ENCODE measurements at regions not wholly inside any gene's neighbourhood (a gene's known extent, or its start where the extent isn't known, plus 50 kb on each side); places are given as distances from the start of the nearest gene placed in this dataset.

GRCh38 chr14:101189962-101190560 lies 286.5 kb upstream of the RTL1 start:
- H3K9ac ChIP-seq (ENCODE audit: low read length): no peak overlapping the region
- H3K4me3 ChIP-seq (ENCODE audit: low read length): no peak overlapping the region
- H3K36me3 ChIP-seq (replicated peaks; ENCODE audit: insufficient read depth, low read length): no peaks in the 10 kb centered on the region
- H3K4me2 ChIP-seq (ENCODE audit: low read depth, low read length): no peak overlapping the region
- TF ChIP-seq CTCF (IDR thresholded peaks at IDR 0.05; ENCODE audit: low read length) (no peak), EZH2 (optimal IDR thresholded peaks at IDR 0.05; ENCODE audit: low read depth, low read length) (no peak), EZH2phosphoT487 (IDR thresholded peaks at IDR 0.05; ENCODE audit: low read length) (no peak)
- H3K79me2 ChIP-seq (ENCODE audit: low read length): no peaks in the 10 kb centered on the region
- no peaks in the 10 kb centered on the region for H3K9me2 ChIP-seq (replicated peaks; ENCODE audit: insufficient read depth, low read length)
- no peak overlapping the region for H2AFZ ChIP-seq (ENCODE audit: low read length)
- H3K27ac ChIP-seq (ENCODE audit: low read length): no peak overlapping the region
- peaks cover 3% of the 10 kb centered on the region; the same call in 1 of the 2 replicates for H3K27me3 ChIP-seq (replicated peaks; ENCODE audit: insufficient read depth, low read length)
- H4K20me1 ChIP-seq (ENCODE audit: insufficient read depth, low read length): no peaks in the 10 kb centered on the region
- H3F3A ChIP-seq (ENCODE audit: insufficient read depth, low read length): no peaks in the 10 kb centered on the region
- no peaks in the 10 kb centered on the region for H3K9me3 ChIP-seq (replicated peaks; ENCODE audit: insufficient read depth, low read length)
- no peaks in the 10 kb centered on the region for H3K4me1 ChIP-seq (ENCODE audit: low read length)
- DNase-seq: no peak

GRCh38 chr14:101191101-101191720 lies 287.7 kb upstream of the RTL1 start:
- Histone ChIP-seq H3K9ac (ENCODE audit: low read length) (no peak overlapping the region), H3K27ac (ENCODE audit: low read length) (no peak overlapping the region), H3K4me1 (ENCODE audit: low read length) (no peaks in the 10 kb centered on the region), H3K9me2 (replicated peaks; ENCODE audit: insufficient read depth, low read length) (no peaks in the 10 kb centered on the region), H3F3A (ENCODE audit: insufficient read depth, low read length) (no peaks in the 10 kb centered on the region), H3K4me3 (ENCODE audit: low read length) (no peak overlapping the region), H4K20me1 (ENCODE audit: insufficient read depth, low read length) (no peaks in the 10 kb centered on the region), H2AFZ (ENCODE audit: low read length) (no peak overlapping the region), H3K4me2 (ENCODE audit: low read depth, low read length) (no peak overlapping the region), H3K79me2 (ENCODE audit: low read length) (no peaks in the 10 kb centered on the region), H3K27me3 (replicated peaks; ENCODE audit: insufficient read depth, low read length) (peaks cover 3% of the 10 kb centered on the region; the same call in 1 of the 2 replicates), H3K9me3 (replicated peaks; ENCODE audit: insufficient read depth, low read length) (no peaks in the 10 kb centered on the region), H3K36me3 (replicated peaks; ENCODE audit: insufficient read depth, low read length) (no peaks in the 10 kb centered on the region)
- DNase-seq: no peak
- TF ChIP-seq EZH2phosphoT487 (IDR thresholded peaks at IDR 0.05; ENCODE audit: low read length) (no peak), CTCF (IDR thresholded peaks at IDR 0.05; ENCODE audit: low read length) (no peak), EZH2 (optimal IDR thresholded peaks at IDR 0.05; ENCODE audit: low read depth, low read length) (no peak)

- Histone ChIP-seq H3K79me2 (ENCODE audit: low read length) (no peaks in the 10 kb centered on the region), H3K9ac (ENCODE audit: low read length) (no peak overlapping the region), H3K27me3 (replicated peaks; ENCODE audit: insufficient read depth, low read length) (peaks cover 3% of the 10 kb centered on the region; the same call in 1 of the 2 replicates), H3K9me2 (replicated peaks; ENCODE audit: insufficient read depth, low read length) (no peaks in the 10 kb centered on the region), H3K9me3 (replicated peaks; ENCODE audit: insufficient read depth, low read length) (no peaks in the 10 kb centered on the region), H3K36me3 (replicated peaks; ENCODE audit: insufficient read depth, low read length) (no peaks in the 10 kb centered on the region), H3K27ac (ENCODE audit: low read length) (no peak overlapping the region), H3K4me1 (ENCODE audit: low read length) (no peaks in the 10 kb centered on the region), H3F3A (ENCODE audit: insufficient read depth, low read length) (no peaks in the 10 kb centered on the region), H3K4me2 (ENCODE audit: low read depth, low read length) (no peak overlapping the region), H2AFZ (ENCODE audit: low read length) (no peak overlapping the region), H3K4me3 (ENCODE audit: low read length) (no peak overlapping the region), H4K20me1 (ENCODE audit: insufficient read depth, low read length) (no peaks in the 10 kb centered on the region)
- no peak for DNase-seq
- no peak for TF ChIP-seq CTCF (IDR thresholded peaks at IDR 0.05; ENCODE audit: low read length)
- no peak for TF ChIP-seq EZH2phosphoT487 (IDR thresholded peaks at IDR 0.05; ENCODE audit: low read length)
- TF ChIP-seq EZH2 (optimal IDR thresholded peaks at IDR 0.05; ENCODE audit: low read depth, low read length): no peak
Measured at GRCh38 chr14:101191721-101192660, 288.5 kb upstream of the RTL1 start.

Measured in MM.1S (cell line).